Natural killer cell (primary cell): ENCODE measurements at regions not wholly inside any gene's neighbourhood (a gene's known extent, or its start where the extent isn't known, plus 50 kb on each side); places are given as distances from the start of the nearest gene placed in this dataset.
"Not testable (repeated sequence)": the region's sequence is repeated elsewhere in the genome, so short reads cannot be mapped to it uniquely, and the experiment has no call there.

ENCODE experiments used
- ATAC-seq, 3 donors: fragments of 150-1000 bp in 2 of 3; fragments of 200-7000 bp in 1 of 3; cut with Tn5 transposase; 1 replicate in 1 of 3; 2 replicates in 2 of 3; pipeline ENCODE4 v1.10.0; 2021; ENCODE audit warnings: mild to moderate bottlenecking in 2 of 3, moderate library complexity in 2 of 3
- DNase-seq, 2 donors: peaks; one replicate each; pipeline versions ENCODE4 v3.0.0 to v3.0.0-alpha.2; 2013 to 2021; ENCODE audit warnings: mixed read lengths in 1 of 2
- H3K27ac ChIP-seq: one replicate; pipeline ENCODE4 v1.5.1; 2013; ENCODE audit warnings: mild to moderate bottlenecking, low read length
- H3K27me3 ChIP-seq: one replicate; pipeline ENCODE4 v1.6.1; 2013; ENCODE audit warnings: low read length; ENCODE audit not compliant: control insufficient read depth, insufficient read depth
- H3K36me3 ChIP-seq: one replicate; pipeline ENCODE4 v1.6.1; 2013; ENCODE audit warnings: low read length; ENCODE audit not compliant: control insufficient read depth, insufficient read depth
- H3K4me1 ChIP-seq: one replicate; pipeline ENCODE4 v1.6.1; 2013; ENCODE audit warnings: low read length; ENCODE audit not compliant: control insufficient read depth, insufficient read depth
- H3K4me3 ChIP-seq: one replicate; pipeline ENCODE4 v1.5.1; 2013; ENCODE audit warnings: low read length
- H3K9me3 ChIP-seq: one replicate; pipeline ENCODE4 v1.6.1; 2013; ENCODE audit warnings: low read length; ENCODE audit not compliant: control insufficient read depth, insufficient read depth
- H3K27ac Mint-ChIP-seq, 2 donors: one replicate each; pipeline ENCODE4 v1.8.0; 2022; ENCODE audit warnings: mild to moderate bottlenecking in 2 of 2, mixed read lengths in 2 of 2, moderate library complexity in 1 of 2
- H3K27me3 Mint-ChIP-seq, 2 donors: one replicate each; pipeline ENCODE4 v1.8.0; 2022; ENCODE audit warnings: low read depth in 2 of 2, mixed read lengths in 2 of 2
- H3K36me3 Mint-ChIP-seq: one replicate; pipeline ENCODE4 v1.8.0; 2022; ENCODE audit warnings: mixed read lengths
- H3K4me1 Mint-ChIP-seq, 2 donors: one replicate each; pipeline ENCODE4 v1.8.0; 2022; ENCODE audit warnings: mixed read lengths in 2 of 2
- H3K4me3 Mint-ChIP-seq: one replicate; pipeline ENCODE4 v1.8.0; 2022; ENCODE audit warnings: mild to moderate bottlenecking, moderate library complexity, mixed read lengths
- H3K9me3 Mint-ChIP-seq, 2 donors: one replicate each; pipeline ENCODE4 v1.8.0; 2022; ENCODE audit warnings: mixed read lengths in 2 of 2
- WGBS: methylation state at CpG from one replicate; pipeline ENCODE4 v1.1.7; 2013; ENCODE audit warnings: missing lambda C conversion rate; ENCODE audit not compliant: insufficient coverage; 5-methylcytosine and 5-hydroxymethylcytosine counted together
- intact Hi-C: fragments of 100-400 bp; cut with micrococcal nuclease; formaldehyde crosslinking; loops from one replicate; pipeline ENCODE4 v1.14.2; 2022
- TF ChIP-seq, protein P1 (sequence below): fragments of 200-600 bp; IDR thresholded peaks from one replicate; pipeline ENCODE4 v1.8.0; 2022; ENCODE audit warnings: antibody characterized with exemption

- intact Hi-C loops = no loop called here
- H3K9me3 Mint-ChIP-seq = peaks cover 0 to 2% of the 10 kb centered on the region in 2 donors
- Histone ChIP-seq H3K27me3 (no peaks in the 10 kb centered on the region), H3K4me3 (no peak overlapping the region), H3K9me3 (peaks cover 3% of the 10 kb centered on the region), H3K27ac (no peak overlapping the region), H3K4me1 (no peaks in the 10 kb centered on the region), H3K36me3 (no peaks in the 10 kb centered on the region)
- no peak overlapping the region for H3K4me3 Mint-ChIP-seq
- H3K4me1 Mint-ChIP-seq = no peaks in the 10 kb centered on the region
- 81% methylated on average over 4 of the region's 4 CpGs for WGBS
- H3K36me3 Mint-ChIP-seq = no peaks in the 10 kb centered on the region
- DNase-seq (no peak), ATAC-seq (no peak)
- no peak overlapping the region for H3K27ac Mint-ChIP-seq
- TF ChIP-seq, protein P1, sequence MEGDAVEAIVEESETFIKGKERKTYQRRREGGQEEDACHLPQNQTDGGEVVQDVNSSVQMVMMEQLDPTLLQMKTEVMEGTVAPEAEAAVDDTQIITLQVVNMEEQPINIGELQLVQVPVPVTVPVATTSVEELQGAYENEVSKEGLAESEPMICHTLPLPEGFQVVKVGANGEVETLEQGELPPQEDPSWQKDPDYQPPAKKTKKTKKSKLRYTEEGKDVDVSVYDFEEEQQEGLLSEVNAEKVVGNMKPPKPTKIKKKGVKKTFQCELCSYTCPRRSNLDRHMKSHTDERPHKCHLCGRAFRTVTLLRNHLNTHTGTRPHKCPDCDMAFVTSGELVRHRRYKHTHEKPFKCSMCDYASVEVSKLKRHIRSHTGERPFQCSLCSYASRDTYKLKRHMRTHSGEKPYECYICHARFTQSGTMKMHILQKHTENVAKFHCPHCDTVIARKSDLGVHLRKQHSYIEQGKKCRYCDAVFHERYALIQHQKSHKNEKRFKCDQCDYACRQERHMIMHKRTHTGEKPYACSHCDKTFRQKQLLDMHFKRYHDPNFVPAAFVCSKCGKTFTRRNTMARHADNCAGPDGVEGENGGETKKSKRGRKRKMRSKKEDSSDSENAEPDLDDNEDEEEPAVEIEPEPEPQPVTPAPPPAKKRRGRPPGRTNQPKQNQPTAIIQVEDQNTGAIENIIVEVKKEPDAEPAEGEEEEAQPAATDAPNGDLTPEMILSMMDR = no peak
- no peaks in the 10 kb centered on the region for H3K27me3 Mint-ChIP-seq
Observed at GRCh38 chr6:88441346-88441745, 275.2 kb upstream of the CNR1 start.

DNA sequence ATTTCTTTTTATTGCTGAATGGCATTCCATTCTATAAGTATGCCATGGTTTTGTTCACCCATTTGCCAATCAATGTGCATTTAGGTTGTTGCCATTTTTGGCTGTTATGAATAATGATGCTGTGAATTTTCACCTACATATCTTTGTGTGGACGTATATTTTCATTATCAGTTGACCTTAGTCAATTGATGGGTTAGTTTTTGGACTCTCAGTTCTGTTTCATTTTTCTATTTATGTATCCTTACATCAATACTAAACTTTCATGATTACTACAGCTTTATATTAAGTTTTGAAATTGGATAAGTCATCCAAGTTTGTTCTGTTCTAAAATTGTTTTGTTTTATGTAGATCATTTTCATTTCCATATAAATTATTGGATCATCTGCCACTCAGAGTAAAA, 261.9 kb upstream of the CNR1 start:
- H3K9me3 Mint-ChIP-seq = peaks cover 2 to 9% of the 10 kb centered on the region in 2 donors
- Histone ChIP-seq H3K4me1 (no peaks in the 10 kb centered on the region), H3K9me3 (peaks cover 3% of the 10 kb centered on the region), H3K27ac (no peak overlapping the region), H3K4me3 (no peak overlapping the region), H3K36me3 (no peaks in the 10 kb centered on the region), H3K27me3 (no peaks in the 10 kb centered on the region)
- H3K27me3 Mint-ChIP-seq = no peaks in the 10 kb centered on the region
- TF ChIP-seq, protein P1 = no peak
- H3K27ac Mint-ChIP-seq = no peak overlapping the region
- no CpG with 5 or more reads among the region's 1 CpG for whole genome bisulfite sequencing
- no peaks in the 10 kb centered on the region for H3K36me3 Mint-ChIP-seq
- no peak for DNase-seq
- H3K4me1 Mint-ChIP-seq = no peaks in the 10 kb centered on the region
- no peak for ATAC-seq
- H3K4me3 Mint-ChIP-seq = no peak overlapping the region
- intact Hi-C loops = no loop called here

- Histone ChIP-seq H3K36me3 (no peaks in the 10 kb centered on the region), H3K4me3 (no peak overlapping the region), H3K9me3 (no peaks in the 10 kb centered on the region), H3K27me3 (no peaks in the 10 kb centered on the region), H3K4me1 (no peaks in the 10 kb centered on the region), H3K27ac (no peak overlapping the region)
- no peaks in the 10 kb centered on the region for H3K4me1 Mint-ChIP-seq
- H3K9me3 Mint-ChIP-seq = peaks cover 2 to 6% of the 10 kb centered on the region in 2 donors
- H3K27me3 Mint-ChIP-seq = no peaks in the 10 kb centered on the region
- intact Hi-C loops = no loop called here
- ATAC-seq (no peak), DNase-seq (no peak)
- WGBS = 96% methylated on average over 2 of the region's 2 CpGs
- H3K4me3 Mint-ChIP-seq = no peak overlapping the region
- no peaks in the 10 kb centered on the region for H3K36me3 Mint-ChIP-seq
- TF ChIP-seq, protein P1 = no peak
- H3K27ac Mint-ChIP-seq = no peak overlapping the region
Observed at GRCh38 chr6:88426005-88426404, 259.9 kb upstream of the CNR1 start.

GRCh38 chr6:88422831-88423230, 256.7 kb upstream of the CNR1 start:
- Histone ChIP-seq H3K27ac (no peak overlapping the region), H3K27me3 (no peaks in the 10 kb centered on the region), H3K36me3 (no peaks in the 10 kb centered on the region), H3K4me1 (no peaks in the 10 kb centered on the region), H3K4me3 (no peak overlapping the region), H3K9me3 (no peaks in the 10 kb centered on the region)
- DNase-seq (no peak), ATAC-seq (no peak)
- Mint-ChIP-seq H3K4me1 (no peaks in the 10 kb centered on the region), H3K27ac (no peak overlapping the region), H3K9me3 (peaks cover 6 to 8% of the 10 kb centered on the region in 2 donors), H3K36me3 (no peaks in the 10 kb centered on the region), H3K4me3 (no peak overlapping the region), H3K27me3 (no peaks in the 10 kb centered on the region)
- intact Hi-C loops = no loop called here
- TF ChIP-seq, protein P1 = no peak
- 88% methylated on average over 8 of the region's 8 CpGs for WGBS

- H3K27ac Mint-ChIP-seq, H3K4me1 Mint-ChIP-seq, H3K9me3 ChIP-seq, H3K9me3 Mint-ChIP-seq, H3K36me3 Mint-ChIP-seq, H3K4me3 ChIP-seq, H3K27ac ChIP-seq, H3K27me3 ChIP-seq, H3K4me3 Mint-ChIP-seq, intact Hi-C loops, H3K36me3 ChIP-seq, ATAC-seq, DNase-seq, H3K4me1 ChIP-seq, H3K27me3 Mint-ChIP-seq: not testable (repeated sequence)
- WGBS = 90% methylated on average over 17 of the region's 21 CpGs
Observed at GRCh38 chr6:88420967-88421488, 254.9 kb upstream of the CNR1 start.
